Endothelial cell (in vitro differentiated cells): ENCODE measurements at regions not wholly inside any gene's neighbourhood (a gene's known extent, or its start where the extent isn't known, plus 50 kb on each side); places are given as distances from the start of the nearest gene placed in this dataset.
"Not testable (repeated sequence)": the region's sequence is repeated elsewhere in the genome, so short reads cannot be mapped to it uniquely, and the experiment has no call there.

Experiments
- DNase-seq: peaks from one replicate; pipeline ENCODE4 v3.0.0; 2021; ENCODE audit warnings: low spot score
- H3K27ac Mint-ChIP-seq: one replicate; pipeline ENCODE4 v1.8.0; 2021; ENCODE audit warnings: mixed read lengths, inconsistent platforms; ENCODE audit not compliant: unreplicated experiment
- H3K27me3 Mint-ChIP-seq: one replicate; pipeline ENCODE4 v1.8.0; 2021; ENCODE audit warnings: mild to moderate bottlenecking, moderate library complexity, mixed read lengths, inconsistent platforms; ENCODE audit not compliant: unreplicated experiment
- H3K36me3 Mint-ChIP-seq: one replicate; pipeline ENCODE4 v1.8.0; 2021; ENCODE audit warnings: mild to moderate bottlenecking, low read depth, mixed read lengths, inconsistent platforms; ENCODE audit not compliant: unreplicated experiment
- H3K4me1 Mint-ChIP-seq: one replicate; pipeline ENCODE4 v1.8.0; 2021; ENCODE audit warnings: mild to moderate bottlenecking, mixed read lengths, inconsistent platforms; ENCODE audit not compliant: unreplicated experiment
- H3K4me3 Mint-ChIP-seq: one replicate; pipeline ENCODE4 v1.8.0; 2021; ENCODE audit warnings: mild to moderate bottlenecking, mixed read lengths, inconsistent platforms; ENCODE audit not compliant: unreplicated experiment
- H3K9me3 Mint-ChIP-seq: one replicate; pipeline ENCODE4 v1.8.0; 2021; ENCODE audit warnings: mixed read lengths, inconsistent platforms; ENCODE audit not compliant: unreplicated experiment
- CTCF ChIP-seq: fragments of 200-600 bp; sonication (generic); IDR thresholded peaks from one replicate; pipeline ENCODE4 v1.5.0; 2021; ENCODE audit warnings: antibody characterized with exemption; ENCODE audit not compliant: unreplicated experiment

GRCh38 chr4:57945298-57945697 lies 835.1 kb upstream of the IGFBP7 start:
- TF ChIP-seq CTCF = no peak
- no peak for DNase-seq
- Mint-ChIP-seq H3K4me1 (no peaks in the 10 kb centered on the region), H3K27me3 (no peaks in the 10 kb centered on the region), H3K9me3 (no peaks in the 10 kb centered on the region), H3K36me3 (no peaks in the 10 kb centered on the region), H3K27ac (no peak overlapping the region), H3K4me3 (no peak overlapping the region)

GRCh38 chr4:57943682-57944081 lies 833.5 kb upstream of the IGFBP7 start:
- no peak for DNase-seq
- Mint-ChIP-seq H3K4me3 (no peak overlapping the region), H3K27ac (no peak overlapping the region), H3K4me1 (no peaks in the 10 kb centered on the region), H3K27me3 (no peaks in the 10 kb centered on the region), H3K36me3 (no peaks in the 10 kb centered on the region), H3K9me3 (no peaks in the 10 kb centered on the region)
- TF ChIP-seq CTCF = no peak

GRCh38 chr4:57937326-57937725 lies 827.1 kb upstream of the IGFBP7 start:
- H3K9me3 Mint-ChIP-seq, DNase-seq, H3K4me1 Mint-ChIP-seq, H3K36me3 Mint-ChIP-seq, H3K27ac Mint-ChIP-seq, H3K27me3 Mint-ChIP-seq, H3K4me3 Mint-ChIP-seq: not testable (repeated sequence)

- DNase-seq = no peak
- Mint-ChIP-seq H3K27me3 (peaks cover 2% of the 10 kb centered on the region), H3K4me1 (no peaks in the 10 kb centered on the region), H3K4me3 (no peak overlapping the region), H3K9me3 (no peaks in the 10 kb centered on the region), H3K27ac (no peak overlapping the region), H3K36me3 (no peaks in the 10 kb centered on the region)
- TF ChIP-seq CTCF = no peak
Observed at GRCh38 chr4:57926311-57926710, 816.1 kb upstream of the IGFBP7 start.

GRCh38 chr4:57924951-57925350 lies 814.8 kb upstream of the IGFBP7 start:
- TF ChIP-seq CTCF = no peak
- H3K9me3 Mint-ChIP-seq = no peaks in the 10 kb centered on the region
- no peaks in the 10 kb centered on the region for H3K4me1 Mint-ChIP-seq
- no peak overlapping the region for H3K27ac Mint-ChIP-seq
- no peak for DNase-seq
- no peaks in the 10 kb centered on the region for H3K36me3 Mint-ChIP-seq
- no peaks in the 10 kb centered on the region for H3K27me3 Mint-ChIP-seq
- H3K4me3 Mint-ChIP-seq = no peak overlapping the region

GRCh38 chr4:57916479-57916878 lies 806.3 kb upstream of the IGFBP7 start:
- H3K4me3 Mint-ChIP-seq = no peak overlapping the region
- H3K36me3 Mint-ChIP-seq = no peaks in the 10 kb centered on the region
- H3K27me3 Mint-ChIP-seq = no peaks in the 10 kb centered on the region
- no peak for TF ChIP-seq CTCF
- no peak overlapping the region for H3K27ac Mint-ChIP-seq
- H3K4me1 Mint-ChIP-seq = no peaks in the 10 kb centered on the region
- H3K9me3 Mint-ChIP-seq = no peaks in the 10 kb centered on the region
- DNase-seq = no peak
